ENCODE measurements at regions not wholly inside any gene's neighbourhood (a gene's known extent, or its start where the extent isn't known, plus 50 kb on each side); places are given as distances from the start of the nearest gene placed in this dataset.
"Not testable (repeated sequence)": the region's sequence is repeated elsewhere in the genome, so short reads cannot be mapped to it uniquely, and the experiment has no call there.

- in situ Hi-C loops (cut with MboI; ENCODE audit: low sequenced_read_pairs), result no loop called here
Measured at GRCh38 chr3:157921811-157922210, 184.4 kb downstream of the SHOX2 start.

GRCh38 chr3:157920822-157921700 is 185.2 kb downstream of the SHOX2 start:
- in situ Hi-C loops (cut with MboI; ENCODE audit: low sequenced_read_pairs), result no loop called here

DNA sequence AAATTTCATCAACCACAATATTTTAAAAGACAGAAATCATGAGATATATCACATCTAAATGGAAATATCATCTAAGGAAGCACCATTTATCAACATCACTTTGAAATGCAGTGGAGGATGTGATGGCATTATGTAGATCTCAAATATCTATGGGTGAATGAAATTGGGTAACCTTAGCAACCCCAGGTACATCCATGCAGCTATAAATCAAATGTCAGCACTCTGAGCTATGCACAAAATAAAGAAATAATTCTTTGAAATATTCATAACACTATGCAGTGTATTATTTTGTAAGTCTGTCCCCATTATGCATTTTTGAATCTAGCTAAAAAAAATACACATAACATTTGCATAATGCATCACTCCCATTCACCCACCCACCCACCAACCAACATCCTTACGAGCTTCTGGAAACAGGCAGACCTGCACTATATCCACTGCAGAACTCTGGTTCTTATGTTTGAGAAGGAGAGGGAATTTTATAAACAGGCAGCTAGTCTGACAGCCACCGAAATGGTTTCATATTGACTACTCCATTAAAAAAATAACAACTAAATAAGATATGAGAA is 186.8 kb downstream of the SHOX2 start:
- in situ Hi-C loops (cut with MboI; ENCODE audit: low sequenced_read_pairs), result no loop called here

GRCh38 chr3:157918402-157918801 is 187.8 kb downstream of the SHOX2 start:
- in situ Hi-C loops (cut with MboI; ENCODE audit: low sequenced_read_pairs), result no loop called here

DNA sequence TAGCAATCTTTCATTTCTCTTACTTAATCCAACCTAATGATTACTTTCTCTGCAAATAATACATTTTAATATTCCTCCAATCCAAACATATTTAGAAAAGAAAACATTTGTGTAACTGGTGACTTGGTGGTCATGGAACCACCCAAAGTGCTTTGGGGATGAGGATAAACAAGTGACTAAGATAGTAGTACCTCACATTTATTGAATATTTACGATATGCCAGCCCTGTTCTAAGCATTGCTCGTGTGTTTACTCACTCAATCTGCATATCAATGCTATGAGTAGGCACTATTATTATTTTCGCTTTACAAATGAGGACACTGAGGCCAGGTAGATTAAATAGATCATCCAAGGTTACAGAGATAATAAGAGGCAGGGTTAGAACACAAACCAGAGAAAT is 189.5 kb downstream of the SHOX2 start:
- in situ Hi-C loops (cut with MboI; ENCODE audit: low sequenced_read_pairs), result no loop called here

GRCh38 chr3:157914882-157915281 is 191.3 kb downstream of the SHOX2 start:
- in situ Hi-C loops (cut with MboI; ENCODE audit: low sequenced_read_pairs), result no loop called here

DNA sequence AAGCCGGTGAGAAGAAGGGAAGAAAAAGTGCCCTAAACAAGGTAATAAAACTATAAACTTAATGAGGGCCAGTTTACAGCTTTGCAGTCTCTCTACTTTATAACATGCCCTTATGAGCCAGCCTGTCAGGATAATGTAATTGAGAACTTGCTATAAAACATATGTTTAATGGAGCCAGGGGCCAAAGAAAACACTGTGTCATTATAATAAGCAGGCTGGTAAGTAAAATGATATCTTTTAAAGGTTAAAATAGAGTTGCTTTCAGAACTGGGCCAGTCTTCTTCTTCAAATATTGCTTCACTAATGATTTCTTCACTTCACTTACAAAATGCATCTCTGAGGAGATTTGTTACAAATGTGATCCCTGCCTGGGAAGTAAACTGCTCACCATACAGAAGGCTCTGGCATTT is 192.5 kb downstream of the SHOX2 start:
- in situ Hi-C loops (cut with MboI; ENCODE audit: low sequenced_read_pairs), result no loop called here

GRCh38 chr3:157912514-157913451 is 193.4 kb downstream of the SHOX2 start:
- in situ Hi-C loops (cut with MboI; ENCODE audit: low sequenced_read_pairs), result no loop called here

DNA sequence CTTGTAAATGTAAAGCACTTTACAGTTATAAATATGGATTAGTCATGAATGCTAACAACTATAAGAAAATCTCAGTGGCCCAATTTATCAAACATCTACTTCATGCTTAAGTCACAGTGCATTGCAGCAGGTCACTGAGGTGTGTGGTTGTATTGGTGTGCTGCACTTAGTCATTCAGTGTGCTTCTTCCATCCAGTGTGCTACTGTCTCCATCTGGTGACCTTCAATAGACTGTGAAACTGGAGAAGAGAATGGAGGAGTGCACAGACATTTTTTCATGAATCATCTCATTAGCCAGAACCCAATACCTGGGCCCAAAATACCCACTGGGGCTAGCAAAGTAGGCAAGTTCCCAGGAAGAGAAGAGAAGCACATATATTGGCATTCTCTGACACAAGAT is 199.6 kb downstream of the SHOX2 start:
- in situ Hi-C loops (cut with MboI; ENCODE audit: low sequenced_read_pairs), result no loop called here

- in situ Hi-C loops (cut with MboI; ENCODE audit: low sequenced_read_pairs), result no loop called here
Measured at GRCh38 chr3:157905885-157906284, 200.3 kb downstream of the SHOX2 start.

DNA sequence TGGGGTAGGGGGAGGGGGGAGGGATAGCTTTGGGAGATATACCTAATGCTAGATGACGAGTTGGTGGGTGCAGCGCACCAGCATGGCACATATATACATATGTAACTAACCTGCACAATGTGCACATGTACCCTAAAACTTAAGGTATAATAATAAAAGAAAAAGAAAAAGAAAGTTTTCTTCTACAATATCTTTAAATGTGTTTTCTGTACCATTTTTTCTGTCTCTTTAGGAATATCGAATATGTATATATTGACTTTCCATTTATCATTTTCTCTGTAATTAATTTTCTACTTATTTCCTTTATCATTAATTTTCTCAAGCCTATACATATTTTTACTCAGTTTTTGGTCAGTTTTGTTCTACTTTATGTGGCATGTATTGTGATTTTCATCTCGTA is 203.5 kb downstream of the SHOX2 start:
- in situ Hi-C loops (cut with MboI; ENCODE audit: low sequenced_read_pairs), result not testable (repeated sequence)

- in situ Hi-C loops (cut with MboI; ENCODE audit: low sequenced_read_pairs), result no loop called here
Measured at GRCh38 chr3:157888040-157888439, 218.2 kb downstream of the SHOX2 start.

- in situ Hi-C loops (cut with MboI; ENCODE audit: low sequenced_read_pairs), result no loop called here
Measured at GRCh38 chr3:157876556-157876955, 229.7 kb downstream of the SHOX2 start.

DNA sequence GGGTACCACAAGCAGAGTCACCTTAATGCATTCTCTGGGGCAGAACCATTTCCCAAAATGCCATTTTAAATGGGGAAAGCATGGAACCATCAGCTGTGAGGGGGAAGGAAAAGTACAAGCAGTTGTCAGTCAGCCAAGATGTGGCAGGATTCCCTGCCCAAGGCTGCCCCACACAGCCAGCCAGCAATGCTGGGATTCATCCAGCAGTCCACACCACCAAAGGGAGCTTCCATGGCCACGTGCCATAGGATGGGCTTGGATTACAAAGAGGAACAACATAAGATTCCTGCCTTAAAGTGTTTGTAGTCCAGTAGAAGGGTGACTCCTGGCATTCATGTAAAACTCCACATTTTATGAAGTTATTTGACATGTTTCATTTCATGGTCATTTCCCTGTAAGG is 233.3 kb downstream of the SHOX2 start:
- in situ Hi-C loops (cut with MboI; ENCODE audit: low sequenced_read_pairs), result loop anchor here (25.0 kb wide), 2 partner anchors 439 to 564 kb away; no protein-coding TSS in a partner anchor

- in situ Hi-C loops (cut with MboI; ENCODE audit: low sequenced_read_pairs), result loop anchor here (25.0 kb wide), 2 partner anchors 440 to 565 kb away; no protein-coding TSS in a partner anchor
Measured at GRCh38 chr3:157871838-157872460, 234.3 kb downstream of the SHOX2 start.

DNA sequence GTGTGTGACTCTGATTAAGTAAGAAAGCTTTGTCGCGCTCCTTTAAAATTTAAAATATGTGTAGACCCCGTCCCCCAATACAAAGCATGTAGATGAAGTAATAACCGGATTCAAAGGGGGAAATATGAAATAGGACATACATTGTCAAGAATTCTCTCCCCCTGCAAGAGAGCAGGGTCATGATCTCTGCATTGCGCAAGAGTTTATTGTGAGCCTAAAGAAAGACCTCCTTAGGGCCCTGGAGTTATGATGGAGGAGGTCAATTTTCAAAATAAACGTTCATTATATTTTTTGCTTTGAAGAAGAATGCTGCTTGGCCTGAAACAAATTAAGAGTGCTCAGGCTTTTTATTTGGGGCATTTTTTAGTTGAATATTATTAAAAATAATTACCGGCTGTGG is 235.0 kb downstream of the SHOX2 start:
- in situ Hi-C loops (cut with MboI; ENCODE audit: low sequenced_read_pairs), result loop anchor here (25.0 kb wide), 2 partner anchors 441 to 566 kb away; no protein-coding TSS in a partner anchor

DNA sequence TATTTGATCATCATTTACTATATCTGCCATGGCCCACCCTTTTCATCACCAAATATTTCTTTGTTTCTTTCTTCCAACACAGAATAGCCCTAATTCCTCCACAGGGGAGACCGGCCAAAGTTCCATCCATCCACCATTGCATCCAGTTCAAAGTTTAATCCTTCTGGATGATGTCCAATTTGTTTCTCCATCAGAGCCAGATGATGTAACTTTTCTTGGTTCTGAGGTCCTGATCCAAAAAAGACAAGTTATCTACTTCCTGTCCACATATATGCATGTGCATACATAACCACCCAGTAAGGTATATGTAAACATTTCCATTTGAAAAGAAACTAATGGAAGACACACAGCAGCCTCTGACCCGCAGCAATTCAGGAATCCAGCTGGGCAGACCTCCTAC is 237.3 kb downstream of the SHOX2 start:
- in situ Hi-C loops (cut with MboI; ENCODE audit: low sequenced_read_pairs), result loop anchor here (25.0 kb wide), 2 partner anchors 443 to 568 kb away; no protein-coding TSS in a partner anchor

- in situ Hi-C loops (cut with MboI; ENCODE audit: low sequenced_read_pairs), result loop anchor here (25.0 kb wide), 2 partner anchors 444 to 569 kb away; no protein-coding TSS in a partner anchor
Measured at GRCh38 chr3:157868196-157868595, 238.0 kb downstream of the SHOX2 start.

- in situ Hi-C loops (cut with MboI; ENCODE audit: low sequenced_read_pairs), result loop anchor here (25.0 kb wide), 2 partner anchors 447 to 572 kb away; no protein-coding TSS in a partner anchor
Measured at GRCh38 chr3:157865352-157866000, 240.7 kb downstream of the SHOX2 start.

Data from HL-60/S4 treated with retinoic acid at 250 ng/mL for 4 days and 3 days (cell line).